NCI-H2107 treated with DMSO at 0.1 percent for 48 hours (cell line): ENCODE measurements at regions not wholly inside any gene's neighbourhood (a gene's known extent, or its start where the extent isn't known, plus 50 kb on each side); places are given as distances from the start of the nearest gene placed in this dataset.
A peak's percentile ranks its signal among the peaks of the same experiment; 100 is the strongest.

Source experiments
- DNase-seq: peaks from one replicate; lab custom pipeline; 2025; ENCODE audit not compliant: unreplicated experiment; lab: John Stamatoyannopoulos, UW

GRCh38 chr2:67036444-67036843 lies 360.7 kb upstream of the ETAA1 start:
- no peak for DNase-seq

- DNase-seq, result peak; percentile 79
Observed at GRCh38 chr2:67037655-67038054, 359.5 kb upstream of the ETAA1 start.

- DNase-seq, result no peak
Observed at GRCh38 chr2:67038195-67038594, 358.9 kb upstream of the ETAA1 start.

- no peak for DNase-seq
Observed at GRCh38 chr2:67039058-67039457, 358.1 kb upstream of the ETAA1 start.

GRCh38 chr2:67039517-67040103 lies 357.5 kb upstream of the ETAA1 start:
- no peak for DNase-seq

GRCh38 chr2:67041051-67041450 lies 356.1 kb upstream of the ETAA1 start:
- DNase-seq, result no peak

- DNase-seq, result no peak
Observed at GRCh38 chr2:67043781-67044478, 353.2 kb upstream of the ETAA1 start.

- DNase-seq, result no peak
Observed at GRCh38 chr2:67046591-67046990, 350.5 kb upstream of the ETAA1 start.

- DNase-seq, result no peak
Observed at GRCh38 chr2:67048314-67048713, 348.8 kb upstream of the ETAA1 start.

- DNase-seq, result no peak
Observed at GRCh38 chr2:67050622-67051021, 346.5 kb upstream of the ETAA1 start.

GRCh38 chr2:67054728-67055127 lies 342.4 kb upstream of the ETAA1 start:
- no peak for DNase-seq

- no peak for DNase-seq
Observed at GRCh38 chr2:67055387-67056304, 341.5 kb upstream of the ETAA1 start.

- no peak for DNase-seq
Observed at GRCh38 chr2:67057123-67057522, 340.0 kb upstream of the ETAA1 start.

- no peak for DNase-seq
Observed at GRCh38 chr2:67057901-67058703, 339.0 kb upstream of the ETAA1 start.

- DNase-seq, result no peak
Observed at GRCh38 chr2:67065046-67065445, 332.1 kb upstream of the ETAA1 start.

- DNase-seq, result no peak
Observed at GRCh38 chr2:67066782-67067181, 330.4 kb upstream of the ETAA1 start.

GRCh38 chr2:67067656-67068055 lies 329.5 kb upstream of the ETAA1 start:
- no peak for DNase-seq

GRCh38 chr2:67070826-67071225 lies 326.3 kb upstream of the ETAA1 start:
- no peak for DNase-seq

GRCh38 chr2:67075056-67075455 lies 322.1 kb upstream of the ETAA1 start:
- DNase-seq, result no peak

GRCh38 chr2:67075530-67076238 lies 321.4 kb upstream of the ETAA1 start:
- DNase-seq, result no peak

GRCh38 chr2:67076239-67076624 lies 320.9 kb upstream of the ETAA1 start:
- no peak for DNase-seq
